GM12891 (cell line): ENCODE measurements at regions not wholly inside any gene's neighbourhood (a gene's known extent, or its start where the extent isn't known, plus 50 kb on each side); places are given as distances from the start of the nearest gene placed in this dataset.

Source experiments
- PAX5 ChIP-seq: IDR thresholded peaks from 2 replicates; pipeline ENCODE4 v1.6.1; 2011; ENCODE audit warnings: low read length, moderate library complexity, mild to moderate bottlenecking; ENCODE audit not compliant: insufficient read depth, severe bottlenecking
- POLR2A ChIP-seq: IDR thresholded peaks from 2 replicates; pipeline ENCODE4 v1.6.1; 2011; ENCODE audit warnings: low read depth, low read length, control low read depth
- POLR2AphosphoS5 ChIP-seq: IDR thresholded peaks from 2 replicates; pipeline ENCODE4 v1.6.1; 2011; ENCODE audit warnings: low read depth, low read length, control low read depth
- SPI1 ChIP-seq: IDR thresholded peaks from 2 replicates; pipeline ENCODE4 v1.6.1; 2011; ENCODE audit warnings: low read depth, low read length, control low read depth
- TAF1 ChIP-seq: IDR thresholded peaks from 2 replicates; pipeline ENCODE4 v1.6.1; 2011; ENCODE audit warnings: low read depth, low read length, control low read depth

GRCh38 chr6:102670735-102671134 lies 1277.2 kb downstream of the GRIK2 start:
- no peak for TF ChIP-seq POLR2A
- no peak for TF ChIP-seq TAF1
- TF ChIP-seq POLR2AphosphoS5, result no peak
- TF ChIP-seq SPI1, result no peak
- TF ChIP-seq PAX5, result no peak
